NCI-H2171 (cell line): ENCODE measurements at regions not wholly inside any gene's neighbourhood (a gene's known extent, or its start where the extent isn't known, plus 50 kb on each side); places are given as distances from the start of the nearest gene placed in this dataset.

Experiments used
- DNase-seq: peaks from one replicate; lab custom pipeline; 2025; lab: John Stamatoyannopoulos, UW

- no peak for DNase-seq
These were observed 53.5 kb upstream of the TBC1D9 start for GRCh38 chr4:140809676-140810075.

- DNase-seq = no peak
These were observed 52.1 kb upstream of the TBC1D9 start for GRCh38 chr4:140808256-140808655.

- peak; percentile 8 for DNase-seq
These were observed 51.5 kb upstream of the TBC1D9 start for GRCh38 chr4:140807491-140808252.

- no peak for DNase-seq
These were observed 50.0 kb upstream of the TBC1D9 start for GRCh38 chr4:140806163-140806562.
